ENCODE measurements at regions not wholly inside any gene's neighbourhood (a gene's known extent, or its start where the extent isn't known, plus 50 kb on each side); places are given as distances from the start of the nearest gene placed in this dataset.

DNA sequence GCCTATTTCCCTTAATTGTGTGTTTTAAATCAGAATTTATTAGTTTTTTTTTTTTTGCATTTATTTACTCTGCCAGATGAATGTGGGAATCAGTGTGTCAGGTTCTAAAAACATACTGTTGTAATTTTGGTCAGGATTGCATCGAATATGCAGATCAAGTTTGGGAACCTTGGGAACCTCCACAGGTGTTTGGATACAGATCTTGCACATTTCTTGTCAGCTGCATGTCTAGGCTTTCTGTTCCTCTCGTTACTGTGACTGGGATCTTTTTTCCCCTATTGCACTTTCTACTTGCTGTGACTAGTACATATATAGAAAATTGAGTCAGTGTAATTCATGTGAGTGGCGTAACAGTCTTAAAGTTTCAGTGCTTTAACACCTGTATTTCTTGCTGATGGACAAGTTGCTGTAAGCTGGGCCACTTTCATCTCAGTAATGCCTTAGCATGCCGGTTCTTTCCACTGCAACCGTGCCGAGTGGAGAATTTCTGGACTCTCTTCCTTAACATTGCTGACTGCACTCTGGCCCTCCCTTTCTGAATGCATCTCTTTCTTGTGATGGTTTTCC lies 112.5 kb downstream of the TENT4A start:
- no peaks in the 10 kb centered on the region for H3K9me1 ChIP-seq (ENCODE audit: insufficient read depth, low read length)
- TF ChIP-seq MAFK (IDR thresholded peaks at IDR 0.05; ENCODE audit: low read depth, low read length): no peak
- no peak for TF ChIP-seq FOS (IDR thresholded peaks at IDR 0.05; ENCODE audit: low read depth, low read length)
- TF ChIP-seq, protein P1, sequence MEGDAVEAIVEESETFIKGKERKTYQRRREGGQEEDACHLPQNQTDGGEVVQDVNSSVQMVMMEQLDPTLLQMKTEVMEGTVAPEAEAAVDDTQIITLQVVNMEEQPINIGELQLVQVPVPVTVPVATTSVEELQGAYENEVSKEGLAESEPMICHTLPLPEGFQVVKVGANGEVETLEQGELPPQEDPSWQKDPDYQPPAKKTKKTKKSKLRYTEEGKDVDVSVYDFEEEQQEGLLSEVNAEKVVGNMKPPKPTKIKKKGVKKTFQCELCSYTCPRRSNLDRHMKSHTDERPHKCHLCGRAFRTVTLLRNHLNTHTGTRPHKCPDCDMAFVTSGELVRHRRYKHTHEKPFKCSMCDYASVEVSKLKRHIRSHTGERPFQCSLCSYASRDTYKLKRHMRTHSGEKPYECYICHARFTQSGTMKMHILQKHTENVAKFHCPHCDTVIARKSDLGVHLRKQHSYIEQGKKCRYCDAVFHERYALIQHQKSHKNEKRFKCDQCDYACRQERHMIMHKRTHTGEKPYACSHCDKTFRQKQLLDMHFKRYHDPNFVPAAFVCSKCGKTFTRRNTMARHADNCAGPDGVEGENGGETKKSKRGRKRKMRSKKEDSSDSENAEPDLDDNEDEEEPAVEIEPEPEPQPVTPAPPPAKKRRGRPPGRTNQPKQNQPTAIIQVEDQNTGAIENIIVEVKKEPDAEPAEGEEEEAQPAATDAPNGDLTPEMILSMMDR (conservative IDR thresholded peaks at IDR 0.05; ENCODE audit: low read depth, low read length): no peak
- TF ChIP-seq CHD1 (IDR thresholded peaks at IDR 0.05; ENCODE audit: low read depth, low read length): no peak
- TF ChIP-seq MAZ (IDR thresholded peaks at IDR 0.05; ENCODE audit: borderline replicate concordance, low read depth, low read length): no peak
- no peak for TF ChIP-seq NFE2L2 (IDR thresholded peaks at IDR 0.05; ENCODE audit: low read depth, low read length)
- TF ChIP-seq RAD21 (IDR thresholded peaks at IDR 0.05; ENCODE audit: low read length): no peak
- TF ChIP-seq BHLHE40 (IDR thresholded peaks at IDR 0.05; ENCODE audit: low read depth, low read length): no peak
- TF ChIP-seq CEBPB (IDR thresholded peaks at IDR 0.05; ENCODE audit: low read depth, low read length): no peak
- no peak for TF ChIP-seq MXI1 (IDR thresholded peaks at IDR 0.05; ENCODE audit: borderline replicate concordance, low read depth, low read length)
- TF ChIP-seq, protein P2, sequence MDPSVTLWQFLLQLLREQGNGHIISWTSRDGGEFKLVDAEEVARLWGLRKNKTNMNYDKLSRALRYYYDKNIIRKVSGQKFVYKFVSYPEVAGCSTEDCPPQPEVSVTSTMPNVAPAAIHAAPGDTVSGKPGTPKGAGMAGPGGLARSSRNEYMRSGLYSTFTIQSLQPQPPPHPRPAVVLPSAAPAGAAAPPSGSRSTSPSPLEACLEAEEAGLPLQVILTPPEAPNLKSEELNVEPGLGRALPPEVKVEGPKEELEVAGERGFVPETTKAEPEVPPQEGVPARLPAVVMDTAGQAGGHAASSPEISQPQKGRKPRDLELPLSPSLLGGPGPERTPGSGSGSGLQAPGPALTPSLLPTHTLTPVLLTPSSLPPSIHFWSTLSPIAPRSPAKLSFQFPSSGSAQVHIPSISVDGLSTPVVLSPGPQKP (IDR thresholded peaks at IDR 0.05; ENCODE audit: borderline replicate concordance, low read depth, low read length): no peak
- TF ChIP-seq RFX5 (IDR thresholded peaks at IDR 0.05; ENCODE audit: low read depth, low read length): no peak
- TF ChIP-seq, protein P3, sequence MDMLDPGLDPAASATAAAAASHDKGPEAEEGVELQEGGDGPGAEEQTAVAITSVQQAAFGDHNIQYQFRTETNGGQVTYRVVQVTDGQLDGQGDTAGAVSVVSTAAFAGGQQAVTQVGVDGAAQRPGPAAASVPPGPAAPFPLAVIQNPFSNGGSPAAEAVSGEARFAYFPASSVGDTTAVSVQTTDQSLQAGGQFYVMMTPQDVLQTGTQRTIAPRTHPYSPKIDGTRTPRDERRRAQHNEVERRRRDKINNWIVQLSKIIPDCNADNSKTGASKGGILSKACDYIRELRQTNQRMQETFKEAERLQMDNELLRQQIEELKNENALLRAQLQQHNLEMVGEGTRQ (IDR thresholded peaks at IDR 0.05; ENCODE audit: low read depth, low read length): no peak
- TF ChIP-seq SMC3 (IDR thresholded peaks at IDR 0.05; ENCODE audit: low read depth, low read length): no peak
- no peak for TF ChIP-seq RCOR1 (IDR thresholded peaks at IDR 0.05; ENCODE audit: insufficient replicate concordance, low read length)
- TF ChIP-seq POLR2A (IDR thresholded peaks at IDR 0.05; ENCODE audit: low read depth, low read length): no peak
- no peak overlapping the region for H3K4ac ChIP-seq (ENCODE audit: low read depth, low read length)
- H3K4me3 ChIP-seq (ENCODE audit: insufficient read depth, low read depth, low read length): no peak overlapping the region
- H4K5ac ChIP-seq (ENCODE audit: low read depth, low read length): no peak overlapping the region
- H3K9me3 ChIP-seq (ENCODE audit: control insufficient read depth, insufficient read depth, low read length): peaks cover 16% of the 10 kb centered on the region; the same call in 1 of the 2 replicates
- ATAC-seq (ENCODE audit: low read depth): no peak
- no peak overlapping the region for H3K27ac ChIP-seq (ENCODE audit: insufficient read depth, low read length)
- no peak overlapping the region for H3K23ac ChIP-seq (ENCODE audit: low read depth, low read length)
- no TSS peak for BruUV-seq (replicated peaks)
- no peak overlapping the region for H2AK9ac ChIP-seq (replicated peaks; ENCODE audit: low read depth, low read length, poor library complexity)
- H3K14ac ChIP-seq (replicated peaks; ENCODE audit: low read depth, low read length): no peak overlapping the region
- no peak overlapping the region for H2AK5ac ChIP-seq (ENCODE audit: low read depth, low read length)
- POLR2A ChIA-PET (ENCODE audit: unreplicated experiment): no interaction called here
- no peak overlapping the region for H3K56ac ChIP-seq (ENCODE audit: extremely low read depth, insufficient read depth, low read length)
- no peak overlapping the region for H4K91ac ChIP-seq (ENCODE audit: insufficient read depth, low read depth, low read length)
- 60% methylated on average over 5 of the region's 6 CpGs; no CpG with 5 or more reads in 1 of the 2 experiments for WGBS, 2 experiments (ENCODE audit: extremely low coverage in 2 of 2, insufficient read length in 1 of 2)
- no peaks in the 10 kb centered on the region for H3K36me3 ChIP-seq (ENCODE audit: control insufficient read depth, insufficient read depth, low read length)
- no peaks in the 10 kb centered on the region for H3K79me1 ChIP-seq (ENCODE audit: low read depth in 1 of 2, low read length in 2 of 2)
- H2BK5ac ChIP-seq (ENCODE audit: low read depth, low read length, poor library complexity, severe bottlenecking): no peak overlapping the region
- no peak overlapping the region for H2AFZ ChIP-seq (replicated peaks; ENCODE audit: low read length, poor library complexity)
- CTCF ChIA-PET: no interaction called here
- intact Hi-C loops (cut with micrococcal nuclease) (no loop called here), in situ Hi-C loops (cut with MboI; ENCODE audit: low sequenced_read_pairs) (no loop called here), dilution Hi-C loops (cut with HindIII; ENCODE audit: low sequenced_read_pairs, unreplicated experiment) (no loop called here)
- no peak overlapping the region for H2BK20ac ChIP-seq (ENCODE audit: low read depth, low read length)
- no peaks in the 10 kb centered on the region for H3K4me1 ChIP-seq (ENCODE audit: control insufficient read depth, insufficient read depth, low read length)
- no peak overlapping the region for H4K8ac ChIP-seq (ENCODE audit: low read depth in 2 of 2, low read length in 2 of 2)
- no peak for DNase-seq
- H3K4me2 ChIP-seq (ENCODE audit: low read depth, low read length): no peak overlapping the region
- no peak overlapping the region for H2BK15ac ChIP-seq (ENCODE audit: low read depth, low read length)
- H4K20me1 ChIP-seq (ENCODE audit: insufficient read depth, low read length): no peaks in the 10 kb centered on the region
- H2BK120ac ChIP-seq (ENCODE audit: low read depth, low read length): no peak overlapping the region
- no peaks in the 10 kb centered on the region; the same call in 1 of the 2 replicates for H3K27me3 ChIP-seq (ENCODE audit: control insufficient read depth, insufficient read depth, low read length)
- no peak overlapping the region for H3K18ac ChIP-seq (ENCODE audit: low read depth, low read length)
- no peak overlapping the region for H3K9ac ChIP-seq (ENCODE audit: low read depth, low read length)

All from IMR-90 (cell line).